ENCODE measurements at regions not wholly inside any gene's neighbourhood (a gene's known extent, or its start where the extent isn't known, plus 50 kb on each side); places are given as distances from the start of the nearest gene placed in this dataset.
A peak's percentile ranks its signal among the peaks of the same experiment; 100 is the strongest.
"Not testable (repeated sequence)": the region's sequence is repeated elsewhere in the genome, so short reads cannot be mapped to it uniquely, and the experiment has no call there.

DNA sequence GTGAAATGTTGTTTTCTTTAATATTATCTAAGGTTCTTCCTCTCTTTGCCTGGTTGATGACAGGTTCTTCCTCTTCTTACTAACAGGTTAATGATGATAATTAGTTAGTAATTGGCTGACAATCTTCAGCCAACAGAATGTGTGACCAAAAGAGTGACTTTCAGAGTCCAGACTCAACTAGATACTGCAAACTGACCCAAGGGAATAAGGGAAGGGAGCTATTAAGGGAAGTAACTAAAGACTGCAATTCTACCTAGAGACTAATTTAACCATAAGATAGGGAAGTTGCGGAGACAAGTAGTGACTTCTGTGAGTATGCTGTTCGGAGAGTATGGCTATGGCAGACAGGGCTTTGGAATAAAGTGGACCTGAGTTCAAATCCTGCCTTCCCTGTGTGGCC lies 127.3 kb upstream of the TACR1 start:
- DNase-seq (ENCODE audit: low read depth in 2 of 2), result no peak

DNA sequence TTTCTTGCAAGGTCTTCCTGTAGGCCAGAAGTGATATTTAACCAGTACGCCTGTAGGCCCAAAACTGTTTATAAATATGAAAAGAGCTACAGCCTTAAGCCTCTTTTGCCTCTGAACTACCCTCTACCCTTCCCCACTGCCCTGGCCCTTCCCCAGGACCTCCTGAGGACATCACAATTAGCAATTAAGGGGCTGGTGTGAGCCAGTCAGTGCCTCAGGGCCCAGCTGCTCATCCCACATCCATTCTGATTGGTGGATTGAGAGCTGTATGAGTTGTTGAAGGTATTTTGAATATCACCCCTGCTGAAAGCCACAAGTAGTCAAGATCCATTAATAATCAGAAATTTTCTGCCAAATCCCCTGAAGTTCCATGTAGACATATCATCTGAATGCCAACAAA lies 126.3 kb upstream of the TACR1 start:
- no peak for DNase-seq (ENCODE audit: low read depth in 2 of 2)

DNA sequence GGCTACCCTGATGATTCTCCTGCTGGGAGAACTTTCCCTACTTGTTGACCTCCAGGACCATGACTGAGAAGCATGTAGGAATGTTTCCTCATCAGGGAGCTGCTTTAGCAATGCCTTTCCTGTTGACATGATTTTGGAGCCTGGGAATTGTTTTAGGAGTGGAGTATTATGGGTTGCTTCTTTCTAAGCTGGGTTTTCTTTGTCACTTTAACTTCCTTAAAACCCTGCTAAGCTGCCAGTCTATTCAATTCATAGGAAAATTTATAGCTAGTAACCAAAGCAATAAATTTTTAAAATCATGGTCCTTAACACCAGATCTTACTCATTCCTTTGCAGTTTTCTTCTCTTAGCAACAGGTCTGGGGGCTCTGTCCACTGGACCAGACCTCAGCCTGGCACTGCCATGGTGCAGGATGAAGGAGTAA lies 125.6 kb upstream of the TACR1 start:
- DNase-seq (ENCODE audit: low read depth in 2 of 2), result no peak

DNA sequence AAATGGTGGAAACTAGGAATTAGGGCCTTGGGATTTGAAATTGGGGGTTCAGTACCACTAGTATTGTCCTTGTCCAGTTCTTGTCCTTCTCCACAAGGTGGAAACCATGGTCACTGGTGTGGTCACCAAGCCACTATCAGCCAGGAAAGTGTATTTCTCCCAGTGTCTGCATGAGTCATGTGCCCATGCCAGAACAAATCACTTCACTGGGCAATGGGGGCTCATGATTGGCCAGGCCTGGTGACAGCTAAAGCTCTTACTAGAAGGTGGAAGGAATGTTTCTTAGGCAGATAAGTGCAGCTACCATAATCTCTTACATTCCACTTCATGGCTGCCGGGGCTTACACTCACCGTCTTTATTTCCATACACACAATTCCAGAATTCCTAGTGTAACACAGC lies 124.8 kb upstream of the TACR1 start:
- no peak for DNase-seq (ENCODE audit: low read depth in 2 of 2)

GRCh38 chr2:75321599-75321922 lies 122.2 kb upstream of the TACR1 start:
- no peak for DNase-seq (ENCODE audit: low read depth in 2 of 2)

GRCh38 chr2:75320898-75321598 lies 121.7 kb upstream of the TACR1 start:
- no peak for DNase-seq (ENCODE audit: low read depth in 2 of 2)

DNA sequence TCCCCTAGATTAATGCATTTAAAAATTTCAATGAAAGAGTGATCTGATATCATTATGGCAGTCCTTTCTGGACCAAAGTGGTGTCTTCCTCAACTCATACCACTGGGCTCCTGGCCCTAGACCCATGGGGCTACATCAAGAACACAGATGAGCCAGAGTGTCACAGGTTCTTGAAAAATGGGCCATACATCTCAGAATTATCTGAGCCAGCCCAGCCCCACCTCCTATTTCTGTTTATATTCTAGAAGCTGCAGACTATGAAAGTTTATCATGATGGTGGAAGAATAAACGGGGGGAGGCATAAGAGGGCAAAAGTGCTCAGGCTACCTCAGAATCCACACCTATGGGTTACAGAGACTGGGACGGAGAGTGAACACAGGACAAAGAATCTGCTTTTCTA lies 120.6 kb upstream of the TACR1 start:
- DNase-seq (ENCODE audit: low read depth in 2 of 2), result no peak

- no peak for DNase-seq (ENCODE audit: low read depth in 2 of 2)
Observed at GRCh38 chr2:75317802-75318201, 118.5 kb upstream of the TACR1 start.

- DNase-seq (ENCODE audit: low read depth in 2 of 2), result no peak
Observed at GRCh38 chr2:75317316-75317715, 118.0 kb upstream of the TACR1 start.

GRCh38 chr2:75315436-75315835 lies 116.1 kb upstream of the TACR1 start:
- no peak for DNase-seq (ENCODE audit: low read depth in 2 of 2)

GRCh38 chr2:75311993-75312392 lies 112.7 kb upstream of the TACR1 start:
- no peak for DNase-seq (ENCODE audit: low read depth in 2 of 2)

DNA sequence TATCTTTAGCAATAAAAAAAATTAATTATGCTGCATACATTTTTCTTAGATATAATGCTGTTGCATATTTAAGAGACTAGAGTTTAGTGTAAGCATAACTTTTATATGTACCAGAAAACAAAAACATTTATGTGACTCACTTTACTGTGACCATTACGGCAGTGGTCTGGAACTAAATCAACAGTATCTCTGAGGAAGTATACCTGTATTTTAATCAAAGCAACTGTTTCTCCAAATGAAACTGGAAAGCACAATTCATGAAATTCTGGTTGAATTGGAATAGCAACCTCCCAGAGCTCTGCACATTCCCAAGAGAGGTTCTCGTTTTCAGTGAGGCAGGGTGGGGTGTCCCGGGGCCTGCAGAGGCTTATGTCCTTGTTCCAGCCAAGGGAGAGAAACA lies 112.2 kb upstream of the TACR1 start:
- DNase-seq (ENCODE audit: low read depth in 2 of 2), result no peak

DNA sequence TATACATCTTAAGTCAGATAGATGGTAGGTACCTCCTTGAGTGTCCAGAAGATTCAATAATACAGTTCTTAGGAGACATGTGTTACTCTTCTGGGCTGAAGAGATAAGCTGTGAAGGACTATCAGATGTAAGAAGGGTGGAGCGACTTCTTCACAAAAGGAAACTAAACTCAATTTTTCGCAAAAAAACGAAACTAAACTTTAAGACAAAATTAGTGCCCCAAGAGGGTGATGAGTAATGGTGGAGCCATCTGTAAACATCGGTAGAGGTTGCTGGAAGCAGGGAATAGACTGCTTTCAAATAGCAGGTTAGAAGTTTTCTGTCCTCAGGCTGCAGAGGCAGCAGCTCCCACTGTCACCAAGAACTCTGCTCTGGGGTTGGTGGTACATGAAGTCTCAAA lies 111.6 kb upstream of the TACR1 start:
- DNase-seq (ENCODE audit: low read depth in 2 of 2), result no peak

DNA sequence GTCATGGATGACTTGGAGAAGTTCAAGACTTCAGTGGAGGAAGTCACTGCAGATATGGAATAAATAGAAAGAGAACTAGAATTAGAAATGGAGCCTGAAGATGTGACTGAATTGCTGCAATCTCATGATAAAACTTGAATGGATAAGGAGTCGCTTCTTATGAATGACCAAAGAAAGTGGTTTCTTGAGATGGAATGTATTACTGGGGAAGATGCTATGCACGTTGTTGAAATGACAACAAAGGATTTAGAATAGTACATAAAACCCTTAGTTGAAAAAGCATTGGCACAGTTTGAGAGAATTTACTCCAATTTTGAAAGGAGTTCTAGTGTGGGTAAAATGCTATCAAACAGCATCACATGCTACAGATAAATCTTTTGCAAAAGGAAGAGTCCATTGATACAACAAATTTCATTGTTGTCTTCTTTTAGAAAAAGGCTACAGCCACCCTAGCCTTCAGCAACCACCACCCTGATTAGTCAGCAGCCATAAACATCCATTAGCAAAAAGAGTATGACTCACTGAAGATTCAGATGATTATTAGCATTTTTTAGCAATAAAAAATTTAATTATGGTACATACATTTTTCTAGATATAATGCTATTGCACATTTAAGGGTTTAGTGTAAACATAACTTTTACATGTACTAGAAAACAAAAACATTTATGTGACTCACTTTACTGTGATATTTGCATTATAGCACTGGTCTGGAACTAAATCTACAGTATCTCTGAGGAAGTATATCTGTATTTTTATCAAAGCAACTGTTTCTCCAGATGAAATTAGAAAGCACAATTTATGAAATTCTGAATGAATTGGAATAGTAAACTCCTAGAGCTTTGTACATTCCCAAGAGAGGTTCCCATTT lies 110.5 kb upstream of the TACR1 start:
- DNase-seq (ENCODE audit: low read depth in 2 of 2), result no peak

DNA sequence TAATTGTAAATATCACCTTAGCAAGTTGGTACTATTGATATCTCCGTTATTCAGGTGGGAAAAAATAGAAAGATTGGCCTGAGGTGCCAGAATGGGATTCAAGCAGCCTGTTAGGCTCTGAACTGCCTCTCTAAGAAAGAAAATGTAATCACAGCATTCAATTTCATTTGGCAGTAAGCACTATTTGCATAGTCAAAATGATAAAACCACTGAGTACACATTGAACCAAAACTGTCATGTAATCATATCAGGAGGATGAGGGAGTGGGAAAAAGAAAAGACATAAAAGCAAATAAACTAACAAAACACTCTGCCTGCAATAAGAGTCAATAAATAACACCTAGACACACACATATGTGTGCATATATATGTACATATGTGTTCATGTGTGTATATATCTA lies 103.9 kb upstream of the TACR1 start:
- no peak for DNase-seq (ENCODE audit: low read depth in 2 of 2)

DNA sequence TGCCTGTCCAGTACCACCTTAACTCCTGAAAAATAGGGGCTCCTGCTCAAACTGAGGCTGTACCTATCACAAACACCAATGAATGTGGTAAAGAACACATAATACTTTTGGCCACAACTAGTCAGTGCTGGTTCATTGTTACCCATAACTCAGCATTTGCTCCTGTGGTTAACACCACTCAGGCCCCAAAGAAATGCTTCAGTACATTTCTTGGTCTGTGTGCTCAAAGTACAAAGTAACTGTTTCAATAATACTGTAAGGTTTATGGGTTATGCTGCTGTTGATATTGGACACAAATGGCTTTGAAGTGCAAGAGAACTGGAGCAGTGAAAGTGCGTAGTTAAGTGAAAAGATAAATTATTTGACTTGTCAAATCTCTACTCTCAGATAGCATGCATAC lies 95.0 kb upstream of the TACR1 start:
- no peak for DNase-seq (ENCODE audit: low read depth in 2 of 2)

GRCh38 chr2:75292826-75293225 lies 93.5 kb upstream of the TACR1 start:
- peak; percentile 36 to 48 for DNase-seq (ENCODE audit: low read depth in 2 of 2)

GRCh38 chr2:75290600-75291150 lies 91.4 kb upstream of the TACR1 start:
- no peak for DNase-seq (ENCODE audit: low read depth in 2 of 2)

- DNase-seq (ENCODE audit: low read depth in 2 of 2), result no peak
Observed at GRCh38 chr2:75289771-75290170, 90.5 kb upstream of the TACR1 start.

DNA sequence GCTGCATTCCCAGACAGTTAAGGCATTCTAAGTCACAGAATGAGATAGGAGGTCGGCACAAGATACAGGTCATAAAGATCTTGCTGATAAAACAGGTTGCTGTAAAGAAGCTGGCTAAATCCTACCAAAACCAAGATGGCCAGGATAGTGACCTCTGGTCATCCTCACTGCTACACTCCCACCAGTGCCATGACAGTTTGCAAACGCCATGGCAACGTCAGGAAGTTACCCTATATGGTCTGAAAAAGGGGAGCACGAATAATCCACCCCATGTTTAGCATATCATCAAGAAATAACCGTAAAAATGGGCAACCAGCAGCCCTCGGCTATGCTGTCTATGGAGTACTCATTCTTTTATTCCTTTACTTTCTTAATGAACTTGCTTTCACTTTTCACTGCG lies 89.9 kb upstream of the TACR1 start:
- not testable (repeated sequence) for DNase-seq (ENCODE audit: low read depth in 2 of 2)

- no peak for DNase-seq (ENCODE audit: low read depth in 2 of 2)
Observed at GRCh38 chr2:75288760-75289159, 89.4 kb upstream of the TACR1 start.

DNA sequence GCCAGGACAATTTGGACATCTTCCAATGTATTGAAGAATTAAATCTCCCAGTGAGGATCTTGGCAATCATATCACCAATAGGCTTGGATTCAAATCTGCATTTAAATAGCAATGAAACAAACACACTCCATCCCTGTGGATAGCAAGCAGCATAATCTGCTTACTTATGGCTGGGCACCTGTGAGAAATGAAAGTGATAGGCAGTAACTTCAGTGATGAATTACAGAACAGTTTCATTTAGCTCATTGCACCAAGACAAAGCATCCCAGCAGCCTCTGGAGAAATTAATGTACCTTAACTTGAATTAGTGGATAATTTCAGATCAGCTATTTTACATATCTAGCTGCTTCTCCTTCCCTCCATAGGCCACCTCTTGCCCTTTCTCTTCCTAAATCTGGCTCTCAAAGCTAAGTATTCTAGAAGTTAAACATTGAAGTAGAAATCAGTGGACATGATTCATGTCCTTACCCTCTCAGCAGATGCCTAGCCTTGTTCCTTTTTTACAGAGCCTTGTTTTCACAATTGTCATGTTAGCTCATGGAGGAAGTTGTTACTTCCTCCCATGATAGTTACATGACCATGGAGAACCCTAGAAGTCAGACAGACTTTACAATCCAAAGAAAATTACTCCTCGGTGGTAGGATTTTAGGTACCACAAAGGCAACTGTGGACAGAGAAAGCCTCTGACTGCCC lies 88.5 kb upstream of the TACR1 start:
- DNase-seq (ENCODE audit: low read depth in 2 of 2), result no peak

GRCh38 chr2:75284345-75284744 lies 85.0 kb upstream of the TACR1 start:
- no peak for DNase-seq (ENCODE audit: low read depth in 2 of 2)

Measured in fibroblast of skin of left biceps (primary cell).